Inflammatory macrophage treated with lipopolysaccharide for 4 hours (primary cell): ENCODE measurements at regions not wholly inside any gene's neighbourhood (a gene's known extent, or its start where the extent isn't known, plus 50 kb on each side); places are given as distances from the start of the nearest gene placed in this dataset.
A peak's percentile ranks its signal among the peaks of the same experiment; 100 is the strongest.
"Not testable (repeated sequence)": the region's sequence is repeated elsewhere in the genome, so short reads cannot be mapped to it uniquely, and the experiment has no call there.

ENCODE experiments used
- DNase-seq: peaks from one replicate; pipeline ENCODE4 v3.0.0-alpha.2; 2020

DNA sequence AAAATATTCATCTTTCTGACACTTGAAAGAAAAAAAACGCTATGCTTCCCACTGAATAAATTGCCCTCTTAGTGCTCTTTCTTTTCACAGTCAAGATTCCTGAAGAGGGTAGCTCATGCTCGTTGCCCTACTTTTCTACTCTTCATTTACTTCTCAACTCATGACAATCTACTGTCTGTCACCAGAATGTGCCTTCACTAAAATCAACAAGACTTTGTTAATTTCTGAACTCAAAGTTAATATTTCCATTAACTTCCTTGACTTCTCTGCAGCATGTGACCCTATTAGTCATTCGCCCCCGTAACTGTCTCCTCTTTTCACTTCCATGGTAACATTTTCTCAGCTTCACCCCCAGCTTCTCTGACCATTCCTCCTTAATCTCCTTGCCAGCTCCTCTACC, 98.9 kb upstream of the MAPRE2 start:
- DNase-seq, result no peak

DNA sequence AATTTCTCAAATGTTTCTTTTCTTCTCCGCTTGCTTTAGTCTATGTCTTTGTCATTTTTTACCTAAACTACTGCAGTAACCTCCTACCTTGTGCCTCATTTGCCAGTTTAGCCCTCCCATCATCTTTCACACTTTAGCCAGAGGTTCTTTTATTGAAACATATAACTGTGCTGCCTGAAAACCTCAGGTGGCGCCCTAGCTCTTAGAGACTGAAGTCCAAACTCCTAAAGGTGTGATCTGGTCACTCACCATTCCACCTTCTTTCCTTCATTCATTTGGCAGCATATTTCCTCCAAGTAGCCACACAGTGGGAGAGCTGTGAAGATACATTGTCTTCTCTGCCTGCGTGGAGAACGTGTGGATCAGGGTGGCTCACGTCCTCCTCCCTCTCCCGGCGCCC, 98.2 kb upstream of the MAPRE2 start:
- DNase-seq, result no peak

DNA sequence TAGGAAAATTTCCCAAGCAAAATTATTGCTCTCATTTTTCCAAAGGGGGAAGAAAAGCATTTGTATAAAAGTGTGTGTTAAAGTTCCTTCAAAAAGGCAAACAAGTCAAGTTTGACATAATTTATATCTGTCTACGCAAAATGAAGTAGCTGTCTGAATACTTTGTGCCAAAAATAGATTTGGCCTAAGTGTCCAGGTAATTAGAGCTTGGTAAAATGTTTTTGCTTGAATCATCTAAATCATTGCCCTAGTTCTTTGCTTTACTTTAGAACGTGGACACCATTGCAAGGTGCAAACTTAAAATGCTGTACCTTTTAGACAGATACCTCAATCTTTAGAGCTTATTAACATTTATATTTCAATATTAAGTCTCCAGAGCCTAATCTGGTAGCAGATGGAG, 97.6 kb upstream of the MAPRE2 start:
- DNase-seq, result no peak

DNA sequence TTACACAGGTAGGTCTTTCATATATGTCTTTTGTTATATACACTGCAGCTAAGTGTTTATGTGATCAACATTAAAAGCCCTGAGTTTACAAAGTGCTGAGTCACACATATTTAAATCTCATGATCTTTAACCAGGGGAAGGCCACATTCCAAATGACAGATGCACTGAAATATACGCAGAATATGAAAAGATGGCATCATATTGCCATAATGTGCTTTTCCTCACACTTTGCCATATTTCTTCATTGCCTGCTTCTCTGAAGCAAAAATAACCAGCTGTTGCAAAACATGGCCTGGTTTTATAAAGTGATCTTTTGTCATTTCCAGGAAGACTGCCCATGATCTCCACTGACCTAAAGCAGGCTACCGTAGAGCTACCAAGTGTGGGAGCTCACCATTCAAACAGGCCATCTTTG, 93.5 kb upstream of the MAPRE2 start:
- DNase-seq, result no peak

DNA sequence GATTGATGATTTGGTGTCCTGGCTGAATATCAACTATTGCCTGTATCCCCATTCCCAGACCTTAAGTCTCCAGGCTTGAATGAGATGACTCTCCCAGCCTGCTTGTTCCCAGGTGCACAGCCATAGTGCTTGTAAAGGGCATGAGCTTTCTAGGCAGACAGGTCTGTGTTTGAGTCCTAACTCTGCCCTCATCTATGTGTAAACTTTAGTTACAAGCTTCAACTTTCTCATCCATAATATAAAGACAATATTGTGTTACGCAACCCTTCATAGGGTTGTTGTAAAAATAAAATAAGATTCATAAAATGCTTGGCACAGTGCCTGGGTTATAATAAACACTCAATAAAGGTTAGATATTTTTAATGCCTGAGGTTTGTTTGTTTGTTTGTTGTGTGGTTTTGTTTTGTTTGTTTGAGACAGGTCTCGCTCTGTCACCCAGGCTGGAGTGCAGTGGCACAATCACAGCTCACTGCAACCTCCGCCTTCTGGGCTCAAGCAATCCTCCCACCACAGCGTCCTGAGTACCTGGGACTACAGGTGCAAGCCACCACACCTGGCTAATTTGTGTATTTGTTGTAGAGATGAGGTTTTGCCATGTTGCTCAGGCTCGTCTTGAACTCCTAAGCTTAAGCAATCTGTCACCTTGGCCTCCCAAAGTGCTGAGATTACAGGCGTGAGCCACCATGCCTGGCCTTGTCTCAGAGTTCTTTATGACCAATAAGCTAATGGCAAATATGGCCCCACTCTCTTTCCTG, 89.4 kb upstream of the MAPRE2 start:
- DNase-seq, result no peak

DNA sequence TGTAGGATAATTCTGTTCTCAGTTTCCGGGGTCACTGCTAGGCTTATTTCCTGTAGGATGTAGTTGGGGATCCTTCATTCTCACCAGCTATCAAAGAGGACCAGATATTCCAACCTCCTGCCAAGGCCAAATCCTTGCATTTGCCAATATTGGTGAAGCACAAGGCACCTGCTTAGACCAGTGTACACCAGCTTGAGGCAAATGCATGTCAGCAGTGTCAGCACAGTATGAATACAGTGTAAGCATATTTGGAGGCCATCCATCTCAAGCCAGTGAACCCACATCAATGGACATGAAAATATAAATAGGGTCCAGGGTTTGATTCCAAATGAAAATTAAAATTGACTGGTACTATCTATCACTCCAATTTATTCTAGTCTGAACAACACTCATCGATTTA, 88.0 kb upstream of the MAPRE2 start:
- no peak for DNase-seq

DNA sequence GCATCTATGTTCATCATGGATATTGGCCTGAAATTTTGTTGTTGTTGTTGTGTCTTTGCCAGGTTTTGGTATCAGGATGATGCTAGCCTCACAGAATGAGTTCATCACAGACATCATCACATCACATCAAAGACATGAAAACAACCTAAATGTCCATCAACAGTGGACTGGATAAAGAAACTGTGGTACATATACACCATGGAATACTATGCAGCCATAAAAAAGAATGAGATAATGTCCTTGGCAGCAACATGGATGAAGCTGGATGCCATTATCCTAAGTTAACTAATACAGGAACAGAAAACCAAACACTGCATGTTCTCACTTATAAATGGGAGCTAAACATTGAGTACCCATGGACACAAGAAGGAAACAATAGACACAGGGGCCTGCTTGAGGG, 85.7 kb upstream of the MAPRE2 start:
- DNase-seq, result not testable (repeated sequence)

DNA sequence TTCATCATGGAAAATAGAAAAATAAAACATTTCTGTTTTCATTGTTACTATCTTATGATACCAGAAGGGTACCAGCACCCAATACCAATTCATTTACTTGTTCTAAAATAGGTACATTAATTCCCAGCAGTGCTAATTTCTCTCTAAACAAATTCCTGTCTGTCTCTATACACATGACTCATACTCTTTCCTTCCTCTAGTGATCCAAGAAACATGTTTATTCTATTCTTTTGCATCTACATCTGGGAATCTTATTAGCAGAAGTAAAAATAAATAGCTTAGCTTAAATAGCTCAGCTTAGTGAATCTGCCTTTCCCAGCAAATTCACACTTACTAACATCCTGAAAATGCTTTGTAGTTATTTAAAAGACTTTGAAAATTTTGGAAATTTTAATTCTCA, 84.5 kb upstream of the MAPRE2 start:
- no peak for DNase-seq

DNA sequence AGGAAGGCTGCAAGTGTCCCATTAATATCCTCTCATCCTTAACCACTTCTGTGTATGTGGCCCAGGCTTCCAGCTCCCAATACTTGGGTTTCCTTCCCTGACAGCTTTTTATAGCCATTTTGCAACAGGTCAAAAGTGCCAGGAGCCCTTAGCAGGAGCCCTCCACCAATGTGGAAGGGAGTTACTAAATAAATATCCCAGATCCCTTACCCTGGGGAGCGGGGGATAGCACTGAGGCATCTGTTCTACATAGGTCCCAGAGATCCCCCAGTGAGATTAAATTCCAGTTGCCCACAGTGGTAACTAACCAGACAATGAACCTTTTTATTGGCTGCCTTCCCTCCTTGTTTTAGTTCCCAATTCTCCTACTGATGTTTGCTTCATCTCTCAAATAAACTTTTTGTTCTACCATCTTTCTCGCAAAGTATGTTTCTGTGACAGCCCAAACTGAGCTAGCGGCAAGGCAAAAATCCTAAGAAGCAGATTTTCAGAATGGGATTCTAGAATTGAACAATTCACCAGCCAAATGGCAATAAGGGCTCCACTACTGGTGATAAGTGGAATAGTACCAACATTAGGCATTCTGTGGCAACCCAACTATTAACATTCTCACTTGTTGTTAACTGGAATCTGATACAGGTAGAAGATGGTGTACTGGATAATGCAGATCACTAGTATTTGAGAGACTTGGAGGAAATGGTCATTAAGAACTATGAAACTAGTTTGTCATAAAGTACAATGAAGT, 83.9 kb upstream of the MAPRE2 start:
- DNase-seq, result no peak

DNA sequence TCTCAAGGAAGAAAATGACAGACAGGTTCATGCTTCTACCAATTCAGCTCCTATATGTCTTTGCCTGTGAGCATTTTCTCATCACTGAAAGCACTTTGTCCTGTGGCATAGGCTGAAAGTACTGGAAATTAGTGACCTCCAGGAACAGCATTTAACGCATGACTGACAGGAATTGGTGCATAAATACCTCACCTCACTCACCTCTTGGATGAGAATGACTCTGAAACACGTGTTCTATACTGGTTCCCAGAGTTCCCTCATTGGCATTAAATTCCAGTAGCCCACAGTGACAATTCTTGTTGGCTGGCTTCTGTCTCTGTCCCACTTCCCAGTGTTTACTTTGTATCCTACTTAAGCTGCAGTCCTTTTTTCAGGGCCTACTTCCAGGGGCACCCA, 83.4 kb upstream of the MAPRE2 start:
- DNase-seq, result no peak

DNA sequence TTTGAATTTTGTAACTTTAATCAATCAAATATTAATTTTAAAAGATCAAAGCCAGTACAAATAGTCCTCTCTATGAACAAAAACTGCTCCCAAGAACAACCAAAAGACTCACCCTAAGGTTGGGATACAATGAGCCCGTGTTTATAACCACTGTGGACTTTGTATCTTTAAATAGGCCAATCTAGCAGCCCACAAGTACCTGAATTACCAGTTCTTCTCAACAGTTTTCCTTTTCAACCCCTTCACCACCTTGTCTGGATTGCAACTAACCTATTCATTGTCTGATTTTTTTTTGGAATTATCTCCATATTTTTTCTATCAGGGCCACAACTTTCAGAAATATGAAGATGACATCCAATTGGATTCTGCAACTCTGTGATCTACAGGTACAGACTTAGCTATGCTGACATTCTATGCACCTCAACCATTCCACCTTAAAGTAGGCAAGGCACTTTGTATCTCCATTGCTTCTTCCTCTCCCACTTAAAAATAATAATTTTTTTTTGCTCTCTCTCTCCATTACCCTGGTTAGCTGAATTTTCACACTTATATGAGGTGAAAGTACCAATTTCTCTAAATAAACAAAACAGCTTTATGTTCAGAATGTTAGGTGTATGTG, 81.9 kb upstream of the MAPRE2 start:
- no peak for DNase-seq

DNA sequence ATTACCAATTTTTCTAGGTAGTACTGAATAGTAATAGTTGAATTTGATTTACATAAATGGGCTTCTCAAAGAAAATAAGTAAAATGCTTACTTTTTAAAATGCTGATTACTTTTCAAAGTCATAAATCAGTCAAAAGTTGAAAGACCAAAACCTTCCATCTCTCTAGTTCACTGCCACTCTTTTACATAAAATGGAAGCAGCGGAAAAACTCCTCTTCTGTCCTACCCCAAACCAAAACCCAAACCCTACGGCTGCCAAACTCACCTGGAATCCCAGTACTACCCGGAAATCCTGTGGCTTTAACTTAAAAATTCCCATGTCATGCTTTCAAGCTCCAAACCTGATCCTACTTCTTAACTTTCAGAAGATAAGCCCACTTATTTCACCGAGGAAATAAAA, 81.2 kb upstream of the MAPRE2 start:
- no peak for DNase-seq

DNA sequence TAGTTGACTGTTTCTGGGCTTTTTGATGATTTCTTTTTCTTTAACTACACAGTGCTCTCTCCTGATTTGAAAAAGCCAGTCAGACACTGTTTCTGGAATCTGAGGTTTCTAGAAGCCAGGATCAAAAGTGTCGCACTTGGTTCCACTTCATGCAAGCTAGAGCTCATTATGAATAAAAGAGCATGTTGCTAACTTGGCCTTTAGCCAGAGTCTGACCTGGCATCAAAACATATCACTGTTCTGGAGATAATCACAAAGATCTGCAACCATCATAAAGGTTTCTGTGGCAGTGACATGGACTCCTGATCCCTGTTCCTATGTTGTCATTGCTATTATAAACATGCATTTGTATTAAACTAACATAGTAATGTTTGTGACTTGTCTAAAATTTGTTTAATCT, 76.1 kb upstream of the MAPRE2 start:
- no peak for DNase-seq

DNA sequence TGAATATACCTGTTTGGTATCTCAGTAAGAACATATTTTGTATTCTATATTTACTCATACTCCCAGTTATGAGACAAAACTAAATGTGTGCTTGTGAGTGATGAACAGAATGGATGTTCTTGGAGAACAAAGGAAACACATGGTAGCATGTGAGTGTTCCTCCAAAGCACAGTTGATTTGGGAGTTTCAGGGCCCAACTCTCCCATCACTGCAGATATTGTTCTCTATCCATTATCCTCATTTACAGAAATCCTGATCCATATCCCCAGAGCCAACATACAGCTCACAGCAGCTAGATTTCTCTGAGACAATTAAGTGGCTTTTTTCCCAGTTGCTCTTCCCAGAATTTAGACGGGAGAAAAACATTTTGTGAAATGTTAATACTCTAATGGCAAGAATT, 75.6 kb upstream of the MAPRE2 start:
- no peak for DNase-seq

DNA sequence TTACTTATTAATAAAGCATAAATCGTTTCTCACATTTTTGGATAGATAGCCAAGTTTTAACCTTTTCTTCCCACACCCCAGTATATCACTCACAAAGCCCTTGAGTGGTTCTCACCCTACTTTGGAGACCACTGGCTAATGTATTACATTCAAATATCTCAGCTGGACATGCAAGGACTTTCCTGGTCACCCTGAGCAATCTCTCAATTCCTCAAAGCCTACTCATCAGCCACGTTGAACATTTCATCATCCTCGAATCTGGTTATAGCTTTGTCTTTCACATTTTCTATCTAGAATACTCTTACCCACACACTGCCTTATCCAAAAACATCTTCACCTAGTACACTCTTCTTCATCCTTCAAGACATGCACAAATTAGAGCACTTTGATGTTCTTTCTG, 71.1 kb upstream of the MAPRE2 start:
- DNase-seq, result no peak

DNA sequence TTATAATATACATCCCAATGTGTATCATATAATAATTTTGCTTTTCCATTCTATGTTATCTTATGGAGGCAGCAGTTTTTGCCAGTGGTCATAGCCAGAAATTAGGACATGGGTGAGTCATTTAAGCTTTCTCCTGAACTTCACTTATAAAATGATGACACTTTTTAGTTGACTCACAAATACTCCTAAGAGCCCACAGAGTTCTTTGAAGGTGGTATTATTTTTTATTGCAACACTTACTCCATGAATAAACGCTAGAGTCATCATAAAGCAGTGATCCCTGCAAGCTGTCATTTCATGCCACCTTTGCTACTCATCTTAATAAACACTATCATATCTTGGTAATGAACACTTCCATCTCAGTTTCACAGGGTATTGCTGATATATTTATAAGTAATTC, 69.9 kb upstream of the MAPRE2 start:
- DNase-seq, result peak; percentile 15

DNA sequence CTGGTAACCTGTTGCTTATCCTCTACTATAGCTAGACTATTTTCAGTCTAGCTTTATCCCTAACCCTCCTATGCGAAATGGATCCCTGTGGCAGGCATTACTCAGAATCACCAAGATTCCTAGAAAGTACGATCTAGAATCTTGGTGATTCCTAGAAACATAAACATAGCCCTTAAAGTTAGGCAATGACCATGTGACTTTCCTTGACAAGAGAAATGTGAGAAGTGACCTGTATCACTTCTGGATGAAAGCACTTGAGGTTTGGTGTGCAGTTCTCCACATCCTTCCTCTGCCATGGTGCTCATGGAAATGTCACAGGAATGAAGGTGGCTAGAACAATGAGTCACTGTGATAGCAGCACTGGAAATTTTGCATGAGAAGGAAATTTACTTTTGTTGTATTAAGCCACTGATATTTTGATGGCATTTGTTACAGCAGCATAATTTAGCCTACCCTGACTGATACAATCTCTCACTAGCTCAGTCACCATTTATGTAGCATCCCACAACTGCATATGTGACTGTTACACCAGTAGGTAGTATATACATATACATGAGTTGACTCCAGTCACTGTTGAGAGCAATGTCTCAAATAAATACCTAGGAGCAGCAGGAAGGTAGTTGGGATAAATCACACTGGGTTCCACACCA, 68.3 kb upstream of the MAPRE2 start:
- DNase-seq, result no peak

DNA sequence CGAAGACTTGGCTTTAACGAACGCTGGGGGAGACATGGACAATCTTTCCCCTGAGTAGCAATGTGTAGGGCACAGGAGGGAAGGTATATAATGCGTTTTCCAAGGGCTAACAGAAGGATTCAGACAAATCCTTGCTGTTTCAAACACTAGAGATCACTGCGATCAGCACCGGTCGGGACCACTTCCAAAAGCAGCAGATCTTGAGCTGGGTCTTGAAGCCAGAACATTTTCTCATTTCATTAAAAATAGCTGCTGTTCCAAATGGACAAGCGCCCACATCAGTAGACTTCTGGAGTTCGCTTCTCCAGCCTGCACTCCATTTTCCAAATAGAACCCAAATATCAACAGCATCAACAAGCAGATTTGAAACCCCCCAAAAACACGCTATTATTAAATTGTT, 65.1 kb upstream of the MAPRE2 start:
- no peak for DNase-seq

DNA sequence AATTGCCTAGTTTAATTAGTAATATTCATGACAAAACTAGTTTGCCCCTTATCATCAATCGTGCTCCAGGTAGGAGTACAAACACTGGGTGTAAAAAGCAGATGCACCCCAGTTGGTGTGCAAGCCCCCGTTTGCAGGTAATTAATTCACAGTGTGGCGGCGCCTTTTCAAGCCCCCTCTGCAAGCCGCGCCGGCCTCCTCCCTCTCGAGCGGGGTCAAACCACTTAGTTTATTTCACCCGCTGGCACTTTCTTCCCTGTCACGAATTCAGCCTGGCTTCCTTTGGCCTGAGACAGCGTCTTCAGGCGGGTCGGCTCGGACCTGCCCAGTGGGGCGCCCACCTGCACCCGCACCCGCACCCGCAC, 64.7 kb upstream of the MAPRE2 start:
- DNase-seq, result no peak

DNA sequence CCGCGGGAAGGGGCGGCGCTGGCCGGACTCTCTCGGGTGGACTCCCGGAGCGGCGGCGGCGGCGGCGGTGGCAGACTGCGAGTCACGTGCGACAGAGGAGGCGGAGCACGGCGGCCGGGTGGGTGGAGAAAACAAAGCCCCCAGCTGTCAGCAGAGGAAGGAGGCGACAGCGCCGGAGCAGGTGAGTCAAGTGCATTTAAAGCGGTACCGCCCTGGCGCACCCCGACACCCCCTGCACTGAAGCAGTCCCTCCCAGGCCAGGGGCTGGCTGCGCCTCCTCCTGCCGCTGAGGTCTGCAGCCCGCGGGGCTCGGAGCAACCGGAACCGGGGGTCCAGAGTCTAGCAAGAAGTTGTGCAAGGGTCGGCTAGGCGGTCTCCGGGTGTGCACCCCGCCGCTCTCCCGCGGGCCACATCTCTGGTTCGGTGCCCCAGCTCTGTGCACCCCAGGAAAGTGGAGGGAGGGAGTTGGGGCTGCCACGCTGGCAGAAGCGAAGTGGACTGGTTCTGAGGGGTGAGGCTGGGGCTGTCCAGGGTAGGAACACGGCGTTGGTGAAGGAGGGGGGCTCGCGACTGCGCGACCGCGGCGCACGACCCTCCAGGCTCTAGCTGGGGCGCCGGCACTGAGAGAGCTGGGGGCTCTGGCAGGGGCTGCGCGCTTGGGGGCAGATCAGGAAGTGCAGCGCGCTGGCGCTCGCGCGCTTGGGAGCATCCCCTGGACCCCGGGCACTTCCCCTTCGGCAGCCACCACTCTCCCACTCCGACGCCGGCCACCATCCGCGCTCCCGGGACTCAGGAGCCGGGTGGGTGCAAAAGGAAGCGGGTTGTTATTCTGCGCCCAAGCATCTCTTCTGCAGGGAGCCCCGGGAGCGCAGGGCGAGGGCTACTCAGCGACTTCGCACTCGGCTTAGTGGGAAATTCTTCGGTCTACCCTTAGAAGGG, 64.0 kb upstream of the MAPRE2 start:
- DNase-seq, result peak; percentile 32

DNA sequence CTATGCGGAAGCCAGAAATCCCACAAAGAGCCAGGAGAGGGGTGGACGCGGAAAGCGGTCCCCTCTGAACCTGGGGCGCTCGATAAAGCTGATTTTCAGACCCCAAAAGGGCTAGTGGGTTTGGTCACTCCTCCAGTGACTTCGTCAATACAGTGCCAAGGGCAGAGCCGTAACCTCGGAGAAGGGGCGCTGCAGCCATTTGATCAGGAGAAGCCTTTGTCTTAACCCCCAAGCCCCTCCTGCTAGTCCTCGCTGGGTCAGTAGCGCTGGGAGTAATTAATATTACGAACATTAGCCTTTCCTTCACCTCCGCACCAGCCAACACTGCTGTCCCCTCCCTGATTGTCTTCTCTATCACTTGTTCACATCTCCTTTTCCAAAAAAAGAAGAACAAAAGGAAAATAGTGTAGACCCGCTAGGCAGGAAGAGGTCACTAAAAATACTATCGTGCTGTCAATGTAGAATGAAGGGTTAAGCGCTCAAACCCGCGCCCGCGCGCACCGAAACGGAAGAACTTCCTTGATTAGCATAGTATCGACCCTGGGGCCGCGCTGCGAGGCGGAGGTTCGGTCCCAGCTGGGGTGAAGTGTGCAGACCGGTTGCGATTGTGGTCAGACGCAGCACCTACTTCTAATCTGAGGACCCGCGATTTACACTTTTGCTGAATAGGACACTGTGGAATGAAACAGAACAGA, 63.2 kb upstream of the MAPRE2 start:
- peak; percentile 36 for DNase-seq

DNA sequence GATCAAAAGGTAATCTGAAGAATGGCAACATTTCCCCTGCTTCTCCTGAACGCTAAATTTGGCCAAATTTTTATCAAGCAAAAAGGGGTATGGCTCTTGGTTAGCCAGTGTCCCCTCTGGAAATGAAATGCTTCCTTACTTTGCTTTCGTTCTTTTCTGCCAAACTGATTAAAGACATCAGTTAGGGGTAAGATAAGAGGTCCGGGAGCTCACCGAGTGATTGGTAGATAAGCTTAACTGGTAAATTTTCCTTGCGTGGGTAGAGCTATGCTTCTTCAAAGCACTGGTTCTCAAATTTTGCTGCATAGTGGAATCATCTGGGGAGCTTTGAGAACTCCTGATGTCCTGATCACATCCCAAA, 62.7 kb upstream of the MAPRE2 start:
- no peak for DNase-seq
